B cell (primary cell): ENCODE measurements at regions not wholly inside any gene's neighbourhood (a gene's known extent, or its start where the extent isn't known, plus 50 kb on each side); places are given as distances from the start of the nearest gene placed in this dataset.

ENCODE experiments used
- ATAC-seq: fragments of 200-7000 bp; cut with Tn5 transposase; one replicate; pipeline ENCODE4 v1.10.0; 2021; ENCODE audit warnings: low read depth, mild to moderate bottlenecking, moderate number of reproducible peaks, moderate library complexity
- CTCF ChIA-PET: fragments of 350-600 bp; sonication (Branson Sonifier 250); formaldehyde crosslinking; loops from one replicate; lab custom pipeline; 2021; ENCODE audit warnings: antibody characterized with exemption, inconsistent platforms; lab: Charles Lee
- POLR2A ChIA-PET: fragments of 350-600 bp; sonication (Branson Sonifier 250); formaldehyde crosslinking; loops from one replicate; lab custom pipeline; 2021; ENCODE audit warnings: antibody characterized with exemption; lab: Charles Lee
- DNase-seq: peaks from one replicate; pipeline ENCODE4 v3.0.0; 2013
- H2AFZ ChIP-seq: 2 replicates; pipeline ENCODE4 v1.6.1; 2012; ENCODE audit warnings: mild to moderate bottlenecking, low read depth, low read length; ENCODE audit not compliant: insufficient read depth, poor library complexity, severe bottlenecking
- H3K27ac ChIP-seq, 2 donors: 1 replicate in 1 of 2; 2 replicates in 1 of 2; pipeline ENCODE4 v1.5.1; 2012 to 2013; ENCODE audit warnings: low read length in 2 of 2, mild to moderate bottlenecking in 2 of 2, moderate library complexity in 1 of 2
- H3K27me3 ChIP-seq, 4 experiments: fragments of 200-600 bp in 1 of 4; sonication (generic) in 1 of 4; replicated peaks in 1 of 4; 1 replicate in 2 of 4; 2 replicates in 2 of 4; pipeline versions ENCODE4 v1.6.1 to v1.7.0; 2013 to 2016; ENCODE audit warnings: low read length in 3 of 4, mild to moderate bottlenecking in 2 of 4, mixed read lengths in 1 of 4, moderate library complexity in 1 of 4; ENCODE audit not compliant: insufficient read depth in 4 of 4, control insufficient read depth in 3 of 4; ENCODE audit errors: control extremely low read depth in 1 of 4
- H3K36me3 ChIP-seq, 2 experiments: replicated peaks in 1 of 2; 1 replicate in 1 of 2; 2 replicates in 1 of 2; pipeline versions ENCODE4 v1.6.1 to v1.7.1; 2013; ENCODE audit warnings: low read length in 1 of 2; ENCODE audit not compliant: insufficient read depth in 2 of 2, control insufficient read depth in 1 of 2; ENCODE audit errors: control extremely low read depth in 1 of 2, extremely low read depth in 1 of 2
- H3K4me1 ChIP-seq, 2 donors: fragments of 200-600 bp in 1 of 2; sonication (generic) in 1 of 2; 1 replicate in 1 of 2; 2 replicates in 1 of 2; pipeline versions ENCODE4 v1.5.1 to v1.6.1; 2013 to 2017; ENCODE audit warnings: low read length in 2 of 2; ENCODE audit not compliant: control insufficient read depth in 2 of 2, insufficient read depth in 2 of 2
- H3K4me2 ChIP-seq: replicated peaks from 2 replicates; pipeline ENCODE3; 2012; ENCODE audit warnings: mild to moderate bottlenecking, low read depth, low read length; ENCODE audit not compliant: poor library complexity, severe bottlenecking
- H3K4me3 ChIP-seq, 5 experiments: fragments of 200-600 bp in 1 of 5; sonication (generic) in 1 of 5; 1 replicate in 3 of 5; 2 replicates in 2 of 5; pipeline versions ENCODE4 v1.5.1 to v1.7.0; 2011 to 2016; ENCODE audit warnings: low read length in 4 of 5, mild to moderate bottlenecking in 4 of 5, low read depth in 2 of 5, control low read depth in 1 of 5, moderate library complexity in 1 of 5; ENCODE audit not compliant: insufficient read depth in 1 of 5; ENCODE audit errors: control extremely low read depth in 1 of 5, extremely low read depth in 1 of 5
- H3K79me2 ChIP-seq: fragments of 200-600 bp; sonication (generic); one replicate; pipeline ENCODE4 v1.6.0; 2016; ENCODE audit warnings: low read length; ENCODE audit not compliant: control insufficient read depth, insufficient read depth
- H3K9ac ChIP-seq: fragments of 200-600 bp; sonication (generic); 2 replicates; pipeline ENCODE4 v1.6.1; 2017; ENCODE audit warnings: mild to moderate bottlenecking, low read length, moderate library complexity
- H3K9me3 ChIP-seq, 3 donors: one replicate each; pipeline versions ENCODE4 v1.6.1 to v1.7.1; 2013; ENCODE audit warnings: low read length in 2 of 3; ENCODE audit not compliant: control insufficient read depth in 2 of 3, insufficient read depth in 1 of 3; ENCODE audit errors: control extremely low read depth in 1 of 3
- H4K20me1 ChIP-seq: 2 replicates; pipeline ENCODE4 v1.6.0; 2012; ENCODE audit warnings: mild to moderate bottlenecking, low read length; ENCODE audit not compliant: insufficient read depth, control insufficient read depth, poor library complexity, severe bottlenecking
- H3K27ac Mint-ChIP-seq: one replicate; pipeline ENCODE4 v1.8.0; 2021; ENCODE audit warnings: mixed read lengths
- H3K27me3 Mint-ChIP-seq: one replicate; pipeline ENCODE4 v1.8.0; 2021; ENCODE audit warnings: mixed read lengths
- H3K4me1 Mint-ChIP-seq: one replicate; pipeline ENCODE4 v1.8.0; 2021; ENCODE audit warnings: mixed read lengths
- H3K4me3 Mint-ChIP-seq: one replicate; pipeline ENCODE4 v1.8.0; 2021; ENCODE audit warnings: mixed read lengths
- H3K9me3 Mint-ChIP-seq: one replicate; pipeline ENCODE4 v1.8.0; 2022; ENCODE audit warnings: mixed read lengths; ENCODE audit not compliant: insufficient read depth
- EZH2 ChIP-seq: IDR thresholded peaks from 2 replicates; pipeline ENCODE4 v1.6.1; 2012; ENCODE audit warnings: borderline replicate concordance, low read depth, mild to moderate bottlenecking, moderate library complexity, low read length; ENCODE audit not compliant: insufficient read depth, poor library complexity, severe bottlenecking
- WGBS: methylation state at CpG from one replicate; pipeline ENCODE4 v1.1.5; 2013; ENCODE audit warnings: missing lambda C conversion rate; ENCODE audit not compliant: insufficient coverage; 5-methylcytosine and 5-hydroxymethylcytosine counted together
- intact Hi-C: fragments of 100-400 bp; cut with micrococcal nuclease; formaldehyde crosslinking; loops from one replicate; pipeline ENCODE4 v1.10.0; 2022
- TF ChIP-seq, protein P1 (sequence below): fragments of 200-600 bp; IDR thresholded peaks from one replicate; pipeline ENCODE4 v1.8.0; 2022; ENCODE audit warnings: antibody characterized with exemption, mild to moderate bottlenecking

DNA sequence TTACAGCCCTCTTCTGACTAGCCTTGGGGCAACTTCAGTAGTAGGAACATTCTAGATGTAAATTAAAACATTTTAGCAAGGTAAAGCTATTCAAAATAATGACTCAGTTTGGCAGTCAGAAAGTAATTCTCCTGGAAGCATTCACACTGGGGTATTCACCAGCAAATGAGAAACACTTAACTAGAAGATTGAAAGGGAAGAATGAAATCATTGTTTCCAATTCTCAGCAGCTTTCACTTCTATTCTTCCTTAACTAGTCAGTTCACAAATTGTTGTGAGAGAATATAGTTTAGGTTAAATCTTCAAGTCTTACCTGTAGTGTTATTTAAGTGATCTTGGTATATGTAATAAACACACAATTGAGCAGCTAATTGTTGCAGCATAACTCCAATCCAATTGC, 1135.6 kb upstream of the FAM98A start:
- CTCF ChIA-PET: no interaction called here
- intact Hi-C loops: no loop called here

DNA sequence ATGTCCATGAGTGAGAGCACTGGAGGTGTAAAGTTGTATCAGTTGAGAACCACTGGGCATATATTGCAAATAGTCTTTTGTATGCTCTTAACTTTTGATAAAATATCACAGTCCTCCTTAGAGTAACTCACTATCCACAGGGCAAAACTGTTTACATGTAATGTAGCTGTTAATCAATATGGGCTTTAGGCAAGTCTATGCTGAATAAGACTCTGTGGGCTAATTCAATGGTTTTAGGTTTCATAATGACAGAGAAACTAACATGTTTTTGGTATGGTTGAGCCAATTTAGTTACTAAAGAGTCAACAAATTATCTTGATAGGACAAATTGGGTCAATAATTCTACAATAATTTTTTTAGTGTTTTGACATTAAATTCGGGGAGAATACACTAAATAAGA, 1134.9 kb upstream of the FAM98A start:
- peaks cover 0 to 6% (median 0%) of the 10 kb centered on the region in 3 donors for H3K9me3 ChIP-seq
- POLR2A ChIA-PET: no interaction called here
- H3K27me3 Mint-ChIP-seq: no peaks in the 10 kb centered on the region
- WGBS: no CpG with 5 or more reads among the region's 1 CpG
- H3K36me3 ChIP-seq: no peaks in the 10 kb centered on the region
- intact Hi-C loops: no loop called here
- no peak overlapping the region for H3K9ac ChIP-seq
- H3K27me3 ChIP-seq: no peaks in the 10 kb centered on the region
- no peak for TF ChIP-seq EZH2
- TF ChIP-seq, protein P1, sequence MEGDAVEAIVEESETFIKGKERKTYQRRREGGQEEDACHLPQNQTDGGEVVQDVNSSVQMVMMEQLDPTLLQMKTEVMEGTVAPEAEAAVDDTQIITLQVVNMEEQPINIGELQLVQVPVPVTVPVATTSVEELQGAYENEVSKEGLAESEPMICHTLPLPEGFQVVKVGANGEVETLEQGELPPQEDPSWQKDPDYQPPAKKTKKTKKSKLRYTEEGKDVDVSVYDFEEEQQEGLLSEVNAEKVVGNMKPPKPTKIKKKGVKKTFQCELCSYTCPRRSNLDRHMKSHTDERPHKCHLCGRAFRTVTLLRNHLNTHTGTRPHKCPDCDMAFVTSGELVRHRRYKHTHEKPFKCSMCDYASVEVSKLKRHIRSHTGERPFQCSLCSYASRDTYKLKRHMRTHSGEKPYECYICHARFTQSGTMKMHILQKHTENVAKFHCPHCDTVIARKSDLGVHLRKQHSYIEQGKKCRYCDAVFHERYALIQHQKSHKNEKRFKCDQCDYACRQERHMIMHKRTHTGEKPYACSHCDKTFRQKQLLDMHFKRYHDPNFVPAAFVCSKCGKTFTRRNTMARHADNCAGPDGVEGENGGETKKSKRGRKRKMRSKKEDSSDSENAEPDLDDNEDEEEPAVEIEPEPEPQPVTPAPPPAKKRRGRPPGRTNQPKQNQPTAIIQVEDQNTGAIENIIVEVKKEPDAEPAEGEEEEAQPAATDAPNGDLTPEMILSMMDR: no peak
- CTCF ChIA-PET: no interaction called here
- no peak overlapping the region for H3K4me3 Mint-ChIP-seq
- H3K4me1 Mint-ChIP-seq: no peaks in the 10 kb centered on the region
- H3K27ac Mint-ChIP-seq: no peak overlapping the region
- ATAC-seq (no peak), DNase-seq (no peak)
- peaks cover 2% of the 10 kb centered on the region for H3K9me3 Mint-ChIP-seq
- no peak overlapping the region for H3K4me2 ChIP-seq
- no peak overlapping the region for H2AFZ ChIP-seq
- no peaks in the 10 kb centered on the region for H3K79me2 ChIP-seq
- no peak overlapping the region for H3K4me3 ChIP-seq
- H4K20me1 ChIP-seq: no peaks in the 10 kb centered on the region
- H3K4me1 ChIP-seq: no peaks in the 10 kb centered on the region
- no peak overlapping the region for H3K27ac ChIP-seq

More for the DNA sequence above, 1135.6 kb upstream of the FAM98A start:
- no peak overlapping the region for H3K9ac ChIP-seq
- H3K27ac ChIP-seq: no peak overlapping the region
- H3K4me3 ChIP-seq: no peak overlapping the region
- H3K79me2 ChIP-seq: no peaks in the 10 kb centered on the region
- no peak overlapping the region for H3K4me2 ChIP-seq
- H3K4me1 ChIP-seq: no peaks in the 10 kb centered on the region
- no peak for ATAC-seq
- Mint-ChIP-seq H3K9me3 (peaks cover 2% of the 10 kb centered on the region), H3K27ac (no peak overlapping the region), H3K4me3 (no peak overlapping the region), H3K4me1 (no peaks in the 10 kb centered on the region), H3K27me3 (no peaks in the 10 kb centered on the region)
- no peaks in the 10 kb centered on the region for H3K27me3 ChIP-seq
- no peaks in the 10 kb centered on the region for H3K36me3 ChIP-seq
- DNase-seq: no peak
- peaks cover 0 to 6% (median 0%) of the 10 kb centered on the region in 3 donors for H3K9me3 ChIP-seq
- POLR2A ChIA-PET: no interaction called here
- H4K20me1 ChIP-seq: no peaks in the 10 kb centered on the region
- no peak for TF ChIP-seq EZH2
- TF ChIP-seq, protein P1: no peak
- no peak overlapping the region for H2AFZ ChIP-seq
